Gastroesophageal sphincter (tissue), 4 donors: ENCODE measurements at regions not wholly inside any gene's neighbourhood (a gene's known extent, or its start where the extent isn't known, plus 50 kb on each side); places are given as distances from the start of the nearest gene placed in this dataset.

Experiments used
- ATAC-seq: fragments of 150-250 bp; one replicate; pipeline ENCODE4 v1.9.1; 2016; ENCODE audit warnings: mild to moderate bottlenecking, moderate library complexity
- H3K27ac ChIP-seq, 4 donors: fragments of 200-600 bp; sonication (generic) in 3 of 4; 1 replicate in 3 of 4; 2 replicates in 1 of 4; pipeline ENCODE4 v1.5.1; 2016 to 2019
- H3K27me3 ChIP-seq: fragments of 200-600 bp; sonication (generic); one replicate; pipeline ENCODE4 v1.5.1; 2019
- H3K36me3 ChIP-seq, 2 donors: fragments of 200-600 bp; sonication (generic); one replicate each; pipeline ENCODE4 v1.5.1; 2019; ENCODE audit warnings: control low read depth in 1 of 2
- H3K4me1 ChIP-seq, 3 donors: fragments of 200-600 bp; sonication (generic); 1 replicate in 2 of 3; 2 replicates in 1 of 3; pipeline ENCODE4 v1.5.1; 2016 to 2019; ENCODE audit warnings: control low read depth in 2 of 3
- H3K4me3 ChIP-seq, 2 donors: fragments of 200-600 bp; sonication (generic); one replicate each; pipeline ENCODE4 v1.5.1; 2019; ENCODE audit warnings: mild to moderate bottlenecking in 1 of 2, moderate library complexity in 1 of 2
- H3K9me3 ChIP-seq, 3 donors: fragments of 200-600 bp; sonication (generic); one replicate each; pipeline ENCODE4 v1.5.1; 2017 to 2019; ENCODE audit warnings: control low read depth in 2 of 3
- CTCF ChIP-seq, 4 experiments: fragments of 200-600 bp in 2 of 4; fragments of 450-650 bp in 2 of 4; sonication (generic) in 1 of 4; IDR thresholded peaks; one replicate each; pipeline ENCODE4 v1.5.1; 2017 to 2019; ENCODE audit warnings: antibody characterized with exemption in 4 of 4, mild to moderate bottlenecking in 2 of 4, moderate library complexity in 2 of 4
- EP300 ChIP-seq: sonication (generic); formaldehyde crosslinking; IDR thresholded peaks from one replicate; pipeline ENCODE4 v1.6.1; 2017; ENCODE audit warnings: antibody characterized with exemption, mild to moderate bottlenecking
- POLR2A ChIP-seq, 2 donors: fragments of 450-650 bp; IDR thresholded peaks; one replicate each; pipeline ENCODE4 v1.6.1; 2017; ENCODE audit warnings: antibody characterized with exemption in 2 of 2, mild to moderate bottlenecking in 2 of 2, moderate library complexity in 1 of 2
- POLR2AphosphoS5 ChIP-seq: sonication (generic); formaldehyde crosslinking; IDR thresholded peaks from one replicate; pipeline ENCODE4 v1.6.1; 2017; ENCODE audit warnings: antibody characterized with exemption
- WGBS, 2 donors: methylation state at CpG; one replicate each; pipeline ENCODE4 v1.1.5; 2018; ENCODE audit warnings: low coverage in 1 of 2; 5-methylcytosine and 5-hydroxymethylcytosine counted together

- Histone ChIP-seq H3K27ac (peak overlapping the region; percentile 43 to 80 (median 70)), H3K27me3 (no peaks in the 10 kb centered on the region), H3K4me3 (no peak overlapping the region), H3K4me1 (peaks cover 38 to 76% (median 43%) of the 10 kb centered on the region in 3 donors), H3K36me3 (no peaks in the 10 kb centered on the region), H3K9me3 (no peaks in the 10 kb centered on the region)
- WGBS, 2 donors, result 18 to 67% methylated on average over 1 of the region's 1 CpG
- TF ChIP-seq POLR2AphosphoS5, result peak; percentile 24
- TF ChIP-seq POLR2A (IDR thresholded peaks at IDR 0.05), result no peak
- ATAC-seq, result peak; percentile 21
Observed at GRCh38 chr4:41430792-41431191, 107.2 kb upstream of the LIMCH1 start.

- Histone ChIP-seq H3K4me3 (no peak overlapping the region), H3K4me1 (peaks cover 38 to 75% (median 44%) of the 10 kb centered on the region in 3 donors), H3K27ac (peak overlapping the region; percentile 43 to 80 (median 70)), H3K9me3 (no peaks in the 10 kb centered on the region), H3K27me3 (no peaks in the 10 kb centered on the region), H3K36me3 (no peaks in the 10 kb centered on the region)
- 57 to 79% methylated on average over 1 of the region's 1 CpG for WGBS, 2 donors
- no peak for ATAC-seq
- TF ChIP-seq POLR2AphosphoS5 (no peak), CTCF (IDR thresholded peaks at IDR 0.05) (no peak), POLR2A (IDR thresholded peaks at IDR 0.05) (no peak), EP300 (no peak)
Observed at GRCh38 chr4:41431276-41431675, 106.7 kb upstream of the LIMCH1 start.

- no peaks in the 10 kb centered on the region for H3K9me3 ChIP-seq
- H3K27me3 ChIP-seq, result no peaks in the 10 kb centered on the region
- TF ChIP-seq EP300 (no peak), POLR2A (IDR thresholded peaks at IDR 0.05) (no peak), POLR2AphosphoS5 (no peak), CTCF (IDR thresholded peaks at IDR 0.05) (no peak)
- peaks cover 38 to 75% (median 44%) of the 10 kb centered on the region in 3 donors for H3K4me1 ChIP-seq
- ATAC-seq, result no peak
- no peak overlapping the region for H3K4me3 ChIP-seq
- 63 to 83% methylated on average over 2 of the region's 2 CpGs for WGBS, 2 donors
- no peaks in the 10 kb centered on the region for H3K36me3 ChIP-seq
- H3K27ac ChIP-seq, result peak overlapping the region; percentile 50 to 80 (median 73)
Observed at GRCh38 chr4:41432219-41432618, 105.7 kb upstream of the LIMCH1 start.

- H3K4me1 ChIP-seq, result peaks cover 32 to 75% (median 44%) of the 10 kb centered on the region in 3 donors
- H3K36me3 ChIP-seq, result no peaks in the 10 kb centered on the region
- peak overlapping the region; percentile 10 to 80 (median 73) for H3K27ac ChIP-seq
- WGBS, 2 donors, result 61 to 71% methylated on average over 5 of the region's 5 CpGs
- TF ChIP-seq POLR2AphosphoS5 (no peak), POLR2A (IDR thresholded peaks at IDR 0.05) (no peak), EP300 (no peak), CTCF (IDR thresholded peaks at IDR 0.05) (no peak)
- H3K27me3 ChIP-seq, result no peaks in the 10 kb centered on the region
- no peaks in the 10 kb centered on the region for H3K9me3 ChIP-seq
- ATAC-seq, result no peak
- no peak overlapping the region for H3K4me3 ChIP-seq
Observed at GRCh38 chr4:41432881-41433280, 105.1 kb upstream of the LIMCH1 start.

- Histone ChIP-seq H3K4me1 (peaks cover 27 to 75% (median 40%) of the 10 kb centered on the region in 3 donors), H3K9me3 (no peaks in the 10 kb centered on the region), H3K27me3 (no peaks in the 10 kb centered on the region), H3K27ac (peak overlapping the region in 3 of 4 donors; percentile 10 to 80 (median 78)), H3K36me3 (no peaks in the 10 kb centered on the region), H3K4me3 (no peak overlapping the region)
- TF ChIP-seq EP300, result no peak
- no peak for TF ChIP-seq POLR2AphosphoS5
- no peak for TF ChIP-seq CTCF (IDR thresholded peaks at IDR 0.05)
- no peak for TF ChIP-seq POLR2A (IDR thresholded peaks at IDR 0.05)
- WGBS, 2 donors, result 77 to 80% methylated on average over 1 to 3 of the region's 3 CpGs
- no peak for ATAC-seq
Observed at GRCh38 chr4:41433361-41433760, 104.6 kb upstream of the LIMCH1 start.
